DMS 273 treated with DMSO at 0.1 percent for 48 hours (cell line): ENCODE measurements at regions not wholly inside any gene's neighbourhood (a gene's known extent, or its start where the extent isn't known, plus 50 kb on each side); places are given as distances from the start of the nearest gene placed in this dataset.

ENCODE experiments used
- DNase-seq: peaks from one replicate; lab custom pipeline; 2025; lab: John Stamatoyannopoulos, UW

DNA sequence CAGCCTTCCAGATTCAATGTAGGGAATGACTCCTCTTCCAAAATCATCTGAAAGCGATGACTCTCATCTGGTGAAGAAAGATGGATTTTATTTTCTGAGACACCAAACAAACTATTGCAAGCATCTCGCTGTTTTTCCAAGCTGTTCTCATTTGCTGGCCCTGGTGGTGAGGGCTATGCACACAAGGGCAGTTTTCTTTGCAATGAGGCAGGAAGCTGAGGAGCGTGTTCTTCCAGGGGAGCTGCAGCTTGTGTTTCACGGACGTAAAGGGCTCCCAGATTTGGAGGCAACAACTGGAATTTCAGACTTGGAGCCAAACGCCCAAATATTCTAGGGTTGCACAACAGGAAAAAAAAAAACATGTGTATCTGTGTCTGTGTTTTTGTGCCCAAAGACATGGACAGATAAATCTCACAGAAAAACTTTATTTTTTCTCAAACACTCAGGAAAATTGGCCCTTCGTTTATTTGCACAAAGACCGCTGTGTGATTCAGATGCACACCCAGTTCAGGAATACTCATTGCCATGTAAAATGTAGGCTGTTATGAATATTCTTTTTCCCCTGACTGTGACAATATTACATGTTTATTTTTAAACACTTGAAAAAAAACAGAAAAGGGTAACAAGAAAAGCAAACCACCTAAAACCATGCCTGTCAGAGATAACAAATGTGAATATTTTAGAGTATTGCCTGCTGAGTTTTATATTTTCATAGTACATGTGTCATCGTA is 151.3 kb downstream of the GAS1 start:
- DNase-seq, result no peak

DNA sequence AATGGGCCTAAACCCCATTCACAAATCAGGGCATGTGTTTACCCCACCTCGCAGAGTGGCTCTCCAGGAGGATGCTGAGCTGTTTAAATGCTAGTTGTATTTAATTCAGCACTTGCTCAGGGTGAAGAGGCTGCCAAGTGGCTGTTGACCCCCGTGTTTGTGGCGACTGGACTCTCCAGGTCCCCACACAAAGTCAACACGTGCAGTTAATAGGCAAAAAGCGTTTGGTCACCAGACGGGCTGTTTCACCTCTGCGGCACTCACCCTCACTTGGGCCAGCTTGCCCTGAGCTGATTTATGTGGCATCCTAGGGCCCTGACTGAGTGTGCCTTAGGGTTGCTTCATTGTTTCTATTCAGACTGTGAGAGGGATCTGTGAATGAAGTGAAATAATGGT is 152.3 kb downstream of the GAS1 start:
- no peak for DNase-seq

DNA sequence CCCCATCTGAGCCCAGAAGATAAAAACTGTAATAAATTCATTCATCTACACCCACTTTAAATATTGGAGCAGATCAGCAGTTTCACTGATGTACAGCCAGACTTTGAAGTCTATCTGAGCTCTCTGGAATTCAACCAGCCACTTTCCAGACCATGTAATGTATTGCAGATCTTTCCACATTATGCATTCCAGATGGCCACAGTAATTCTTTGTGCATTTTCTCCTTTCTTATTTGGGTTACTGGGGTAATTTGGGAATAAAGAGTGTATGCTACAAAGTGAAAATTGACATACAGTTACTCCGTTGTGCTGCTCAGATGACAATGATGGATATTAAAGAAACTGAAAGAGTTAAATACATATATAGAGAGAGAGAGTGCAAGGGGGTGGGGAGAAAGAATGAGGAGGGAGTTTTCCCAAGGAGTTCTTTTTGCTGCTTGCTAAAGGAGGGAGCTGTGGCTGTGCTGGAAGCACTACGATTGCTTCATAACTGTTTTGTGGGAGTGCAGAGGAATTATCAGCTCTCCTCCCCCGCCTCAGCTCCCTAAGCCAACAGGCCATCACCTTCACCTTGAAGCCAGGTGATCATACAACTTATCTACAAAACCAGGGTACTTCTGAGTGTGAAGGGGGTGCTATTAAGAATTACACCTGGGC is 152.8 kb downstream of the GAS1 start:
- no peak for DNase-seq

DNA sequence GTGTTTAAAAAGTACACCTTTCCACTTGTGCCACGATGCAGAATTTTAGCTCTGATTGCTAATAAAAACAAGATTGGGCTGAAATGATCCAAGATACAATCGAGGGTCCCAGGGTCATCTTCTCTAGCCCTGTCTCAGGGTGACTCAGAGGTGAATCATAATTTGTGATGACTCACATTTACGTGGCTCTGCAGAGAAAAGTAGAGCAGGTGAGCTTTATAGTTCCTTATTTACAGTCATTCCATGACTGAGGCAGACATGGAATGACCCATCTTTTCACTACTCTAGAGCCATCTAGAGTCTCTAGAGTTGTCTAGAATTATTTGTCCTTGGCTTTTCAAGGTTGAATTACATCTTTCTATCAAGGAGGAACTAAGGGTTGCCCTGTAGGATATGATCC is 155.2 kb downstream of the GAS1 start:
- DNase-seq, result no peak

DNA sequence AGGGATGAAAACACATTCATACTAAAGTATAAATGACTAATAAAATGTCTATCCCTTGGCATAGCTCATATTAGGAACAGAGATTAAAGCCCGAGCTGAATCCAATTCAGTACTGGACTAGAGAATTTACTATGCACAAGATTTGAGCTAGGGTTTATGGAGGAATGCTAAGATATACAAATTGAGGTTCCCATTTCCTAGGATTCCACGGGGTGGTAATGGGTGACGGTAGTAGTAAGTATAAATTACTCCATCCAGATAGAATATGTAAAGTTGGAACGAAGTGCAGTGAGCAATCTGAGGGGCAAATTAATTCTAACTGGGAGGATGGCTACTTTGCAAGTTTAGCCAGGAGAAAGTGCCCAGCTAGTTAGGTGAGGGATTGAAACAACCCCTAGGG is 156.5 kb downstream of the GAS1 start:
- DNase-seq, result no peak

DNA sequence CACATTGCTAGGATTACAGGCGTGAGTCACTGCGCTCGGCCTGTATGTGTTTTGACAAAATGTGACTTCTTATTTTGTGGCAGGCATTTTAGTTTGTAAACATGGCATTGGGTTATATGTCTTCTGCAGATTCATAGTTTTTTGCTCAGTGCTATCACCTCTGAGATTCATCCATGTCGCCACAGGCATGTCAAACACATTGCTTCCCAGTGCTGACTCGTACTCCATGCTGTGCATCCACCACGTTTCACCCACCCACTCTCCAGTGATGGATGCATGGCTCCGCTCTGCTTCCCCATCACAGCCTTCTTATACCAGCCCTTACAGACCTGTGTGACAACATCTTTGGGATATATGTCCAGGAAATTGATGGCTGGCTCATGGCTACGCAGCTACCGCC is 158.8 kb downstream of the GAS1 start:
- no peak for DNase-seq

DNA sequence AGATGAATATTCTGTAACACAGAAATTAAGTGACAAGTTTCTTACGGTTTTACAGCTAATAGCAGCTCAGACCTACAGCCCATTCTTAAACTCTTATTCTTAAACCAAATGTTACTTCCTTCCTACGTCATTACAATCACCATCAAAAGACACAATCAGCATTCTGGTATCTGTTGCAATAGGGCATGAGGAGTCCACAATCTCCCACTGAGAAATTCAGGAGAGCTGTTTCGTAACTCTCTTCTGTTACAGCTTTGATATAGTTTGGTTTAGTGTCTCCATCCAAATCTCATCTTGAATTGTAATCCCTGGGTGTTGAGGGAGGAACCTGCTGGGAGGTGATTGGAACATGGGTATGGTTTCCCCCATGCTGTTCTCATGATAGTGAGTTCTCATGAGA is 163.4 kb downstream of the GAS1 start:
- DNase-seq, result no peak

DNA sequence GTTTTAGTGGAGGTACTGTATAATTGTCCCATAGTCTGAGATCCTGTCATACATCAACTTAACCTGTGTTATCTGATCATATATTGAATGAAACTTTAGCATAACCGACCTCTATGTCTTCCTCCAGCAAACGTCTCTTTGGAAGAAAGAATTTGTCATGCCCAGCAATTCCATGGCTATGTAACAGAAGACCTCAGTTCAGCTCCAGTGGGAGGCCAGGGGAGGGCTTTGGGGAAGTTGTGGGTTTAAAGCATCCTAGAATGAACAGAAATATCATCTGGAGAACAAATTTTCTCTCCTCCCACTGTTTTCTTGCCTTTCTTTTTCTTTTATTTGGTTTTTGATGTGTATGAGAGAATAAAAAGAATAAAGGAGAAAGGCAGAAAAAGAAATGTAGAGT is 164.5 kb downstream of the GAS1 start:
- DNase-seq, result no peak

DNA sequence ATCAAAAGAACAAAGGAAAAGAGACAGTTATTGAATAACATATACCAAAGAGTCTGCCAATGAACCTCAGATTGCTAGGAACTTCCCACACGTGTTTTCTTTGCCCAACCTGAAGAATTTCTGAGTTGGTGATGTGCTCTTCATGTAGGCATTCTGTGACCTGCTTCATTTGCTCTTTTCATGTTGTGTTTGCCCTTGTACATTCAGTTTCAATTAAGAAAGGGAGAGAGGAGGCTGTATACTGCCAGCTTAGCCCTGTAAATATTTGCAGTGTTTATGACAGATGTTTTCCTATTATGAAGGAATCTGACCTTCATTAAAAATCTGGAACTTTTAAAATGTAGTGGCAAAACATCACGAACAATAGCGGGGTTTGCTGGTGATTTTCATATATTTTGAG is 168.5 kb downstream of the GAS1 start:
- no peak for DNase-seq

DNA sequence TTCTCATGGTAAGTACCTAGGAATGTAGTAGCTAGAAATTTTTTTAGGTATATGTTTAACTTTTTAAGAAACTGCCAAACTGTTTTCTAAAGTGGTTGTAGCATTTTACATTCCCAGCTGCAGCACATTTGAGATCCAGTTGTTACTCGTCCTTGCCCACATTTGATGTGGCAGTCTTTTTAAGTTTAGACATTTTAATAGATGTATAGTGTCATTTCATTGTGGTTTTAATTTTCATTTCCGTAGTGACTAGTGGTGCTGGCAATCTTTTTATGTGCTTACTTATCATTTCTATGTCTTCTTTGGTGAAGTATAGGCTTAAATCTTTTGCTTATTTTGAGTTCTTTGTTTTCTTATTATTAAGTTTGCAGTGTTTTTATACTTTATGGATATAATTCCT is 171.6 kb downstream of the GAS1 start:
- no peak for DNase-seq

DNA sequence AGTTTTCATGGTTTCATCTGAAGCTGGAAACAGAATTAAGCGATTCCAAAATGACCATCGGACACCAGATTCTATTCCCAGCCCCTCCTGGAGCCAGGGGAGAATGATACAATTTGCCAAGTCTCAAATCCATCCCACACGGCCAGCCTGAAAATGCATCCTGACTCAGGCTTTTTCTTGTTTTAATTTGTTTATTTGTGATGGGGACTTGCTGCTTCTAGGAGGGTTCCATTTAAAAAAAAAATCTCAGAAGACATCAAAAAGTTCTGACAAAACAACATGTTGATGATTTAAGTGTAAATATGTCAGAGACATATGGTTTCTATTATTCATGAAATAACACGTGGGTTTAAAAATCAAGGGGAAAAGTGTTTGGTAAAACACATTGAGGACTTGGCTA is 173.2 kb downstream of the GAS1 start:
- no peak for DNase-seq

DNA sequence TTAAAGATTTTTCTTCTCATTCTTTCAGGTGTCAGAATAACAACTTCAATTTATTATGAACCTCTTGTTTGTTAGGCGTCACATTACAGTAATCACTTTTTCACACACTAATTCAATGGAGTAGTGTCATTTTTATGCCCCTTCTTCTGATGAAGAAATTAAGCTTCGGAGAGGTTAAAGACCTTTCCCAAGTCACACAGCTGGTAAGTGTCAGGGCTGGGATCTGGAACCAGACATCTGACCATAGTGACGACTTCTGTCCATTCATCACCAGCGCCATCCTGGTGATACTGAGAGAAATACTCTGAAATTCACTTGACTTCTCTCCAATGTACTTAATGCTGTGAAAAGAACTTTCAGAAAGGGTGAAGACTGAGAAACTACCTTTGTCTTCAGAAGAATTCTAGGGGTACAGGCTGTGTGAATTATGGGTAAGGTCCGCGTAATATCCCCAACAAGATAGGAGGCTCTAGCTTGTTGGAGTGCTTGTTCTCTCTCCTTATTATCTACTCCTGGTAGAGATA is 173.8 kb downstream of the GAS1 start:
- DNase-seq, result no peak

DNA sequence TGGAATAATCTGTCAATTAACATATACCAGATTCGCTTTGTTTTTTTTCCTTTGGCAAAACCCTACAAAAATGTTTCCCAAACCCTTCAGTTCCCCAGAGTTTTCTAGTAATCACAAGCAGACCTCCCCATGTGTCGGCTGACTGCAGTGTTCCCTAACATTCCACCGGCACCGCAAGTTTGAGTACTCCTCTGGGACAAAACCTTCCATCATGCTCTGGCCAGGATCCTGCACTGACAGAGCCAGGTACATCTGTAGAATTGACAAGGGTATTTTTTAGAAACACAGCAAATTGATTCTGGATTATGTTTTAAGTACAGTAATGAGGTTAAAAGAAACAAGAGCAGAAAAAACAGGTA is 174.7 kb downstream of the GAS1 start:
- DNase-seq, result no peak

DNA sequence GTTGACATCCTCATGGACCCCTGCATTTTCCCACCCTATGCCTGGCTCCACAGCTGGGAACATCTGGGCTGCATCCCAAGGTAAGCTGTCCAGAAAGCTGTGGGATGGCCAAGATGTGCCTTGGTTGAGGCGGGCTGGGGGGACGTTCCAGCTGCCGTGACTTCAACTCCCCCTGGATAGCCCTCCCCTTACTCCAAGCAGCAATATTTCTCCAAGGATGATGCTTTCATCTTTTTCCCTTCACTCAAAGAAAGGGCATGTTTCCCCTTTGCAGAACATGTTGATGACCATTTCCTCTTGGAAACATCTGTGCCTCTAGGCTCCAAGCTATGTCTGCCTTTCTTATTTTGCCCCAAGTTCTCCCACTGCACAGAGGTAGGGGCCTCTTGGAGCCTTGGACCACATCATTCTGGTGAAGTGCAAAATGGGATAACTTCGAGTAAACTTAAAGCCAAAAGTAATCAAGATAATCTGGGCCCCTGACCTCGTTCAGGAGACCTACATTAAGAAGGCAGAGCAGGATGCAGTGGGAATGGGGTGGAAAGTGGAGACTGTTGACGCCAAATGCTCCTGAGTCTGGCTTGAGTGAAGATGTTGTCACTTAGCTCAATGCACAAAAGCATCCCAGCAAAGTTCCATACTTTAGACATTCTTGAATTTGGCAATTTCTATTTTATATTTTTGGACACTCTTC is 175.2 kb downstream of the GAS1 start:
- DNase-seq, result no peak

DNA sequence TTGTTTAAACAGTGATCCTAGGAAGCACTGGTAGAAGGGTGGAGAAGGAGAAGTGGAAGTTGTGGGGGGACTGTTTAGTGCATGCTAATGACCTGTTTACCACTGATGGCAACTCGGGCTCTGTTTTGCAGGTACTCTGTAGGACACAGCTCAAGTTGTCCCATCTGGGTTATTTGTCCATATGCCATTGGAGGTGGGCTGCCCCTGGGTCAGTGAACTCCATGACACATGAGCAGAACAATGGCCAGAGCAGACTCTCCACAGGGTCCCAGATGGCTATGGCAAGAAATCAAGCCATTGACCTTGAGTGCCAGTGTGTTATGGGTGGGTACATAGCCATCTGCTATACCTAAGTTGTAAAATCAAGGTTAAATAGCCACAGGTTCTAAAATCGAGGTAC is 175.9 kb downstream of the GAS1 start:
- no peak for DNase-seq

DNA sequence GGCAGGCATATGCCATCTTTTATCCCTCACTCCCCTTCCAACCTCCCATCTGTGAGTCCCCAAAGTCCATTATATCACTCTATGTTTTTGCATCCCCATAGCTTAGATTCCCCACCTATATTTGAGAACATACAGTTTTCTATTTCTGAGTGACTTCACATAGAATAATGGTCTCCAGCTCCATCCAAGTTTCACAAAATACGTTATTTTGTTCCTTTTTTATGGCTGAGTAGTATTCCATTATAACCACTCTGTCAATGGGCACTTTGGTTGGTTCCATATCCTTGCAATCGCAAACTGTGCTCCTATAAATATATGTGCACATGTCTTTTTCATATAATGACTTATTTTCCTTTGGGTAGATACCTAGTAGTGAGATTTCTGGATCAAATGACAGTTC is 178.6 kb downstream of the GAS1 start:
- no peak for DNase-seq

DNA sequence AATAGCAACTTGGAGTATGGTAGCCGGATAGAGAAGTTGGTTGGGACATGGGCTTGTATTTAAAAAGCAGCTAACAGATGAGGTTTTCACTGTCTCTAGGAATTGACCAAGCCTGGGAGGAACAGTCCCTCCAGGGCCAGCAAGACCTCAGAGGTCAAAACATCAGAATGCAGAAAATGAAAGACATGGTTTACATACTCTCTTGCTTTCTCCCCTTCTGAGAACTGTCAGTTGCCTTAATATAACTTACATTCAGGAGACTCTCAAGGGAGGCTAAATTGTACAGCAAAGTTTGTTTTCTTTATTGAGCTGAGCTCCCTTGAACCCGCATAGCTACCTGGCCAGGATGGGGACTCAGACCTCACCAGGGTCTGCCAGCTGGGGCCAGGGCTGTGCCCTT is 179.3 kb downstream of the GAS1 start:
- no peak for DNase-seq

DNA sequence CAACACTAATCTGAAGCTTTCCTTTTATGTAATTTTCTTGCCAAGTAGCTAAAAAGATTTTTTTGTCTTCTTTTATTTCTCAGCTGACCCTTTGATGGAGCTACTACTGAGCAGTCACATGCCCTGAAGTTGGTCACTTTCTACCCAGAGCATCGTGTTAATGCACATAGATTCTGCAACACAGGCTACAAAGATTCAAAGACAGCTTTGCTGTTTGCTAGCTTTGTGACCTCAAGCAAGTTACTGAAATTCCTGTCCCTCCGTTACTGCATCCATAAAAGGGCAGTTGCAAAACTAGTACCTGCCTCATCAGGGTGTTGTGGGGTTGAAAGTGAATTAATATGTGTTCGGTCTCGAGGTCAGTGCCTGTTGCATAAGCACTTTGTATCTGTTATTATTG is 179.9 kb downstream of the GAS1 start:
- DNase-seq, result no peak

DNA sequence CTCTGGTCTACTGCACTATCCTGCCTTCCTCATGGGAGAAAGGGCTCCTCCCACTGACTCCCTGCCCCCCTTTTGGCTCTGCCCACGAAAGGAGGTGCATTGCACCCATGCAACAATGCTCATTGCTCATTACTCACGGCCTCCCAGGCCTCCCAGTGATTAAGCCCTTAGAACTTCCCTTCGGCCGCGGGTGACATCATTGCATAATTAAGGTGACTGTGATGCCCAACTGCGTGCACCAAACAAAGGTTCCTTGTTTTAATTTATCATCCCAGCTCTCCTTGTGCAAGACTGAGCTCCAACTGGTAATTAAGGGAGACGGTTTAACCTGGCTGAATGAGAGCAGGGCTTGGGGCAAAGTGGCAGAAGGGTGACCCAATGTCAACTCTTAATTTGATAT is 180.4 kb downstream of the GAS1 start:
- no peak for DNase-seq

DNA sequence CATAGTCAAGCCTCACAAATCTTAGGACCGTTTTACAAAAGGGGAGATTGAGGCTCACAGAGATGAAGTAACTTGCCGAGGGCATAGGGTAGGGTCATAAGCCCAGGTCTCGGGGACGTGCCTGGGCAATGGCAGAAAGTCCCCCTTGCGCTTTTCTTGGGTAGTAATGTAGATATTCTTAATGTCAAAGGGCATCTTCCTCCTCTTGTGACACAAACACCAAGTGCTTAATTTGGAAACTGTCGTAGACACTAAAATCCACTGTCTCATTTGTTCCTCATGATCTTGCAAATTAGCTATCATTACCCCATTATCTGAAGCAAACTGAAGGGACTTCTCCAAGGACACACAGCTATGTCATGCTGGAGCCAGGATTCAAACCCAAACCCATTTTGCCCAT is 180.8 kb downstream of the GAS1 start:
- DNase-seq, result no peak

DNA sequence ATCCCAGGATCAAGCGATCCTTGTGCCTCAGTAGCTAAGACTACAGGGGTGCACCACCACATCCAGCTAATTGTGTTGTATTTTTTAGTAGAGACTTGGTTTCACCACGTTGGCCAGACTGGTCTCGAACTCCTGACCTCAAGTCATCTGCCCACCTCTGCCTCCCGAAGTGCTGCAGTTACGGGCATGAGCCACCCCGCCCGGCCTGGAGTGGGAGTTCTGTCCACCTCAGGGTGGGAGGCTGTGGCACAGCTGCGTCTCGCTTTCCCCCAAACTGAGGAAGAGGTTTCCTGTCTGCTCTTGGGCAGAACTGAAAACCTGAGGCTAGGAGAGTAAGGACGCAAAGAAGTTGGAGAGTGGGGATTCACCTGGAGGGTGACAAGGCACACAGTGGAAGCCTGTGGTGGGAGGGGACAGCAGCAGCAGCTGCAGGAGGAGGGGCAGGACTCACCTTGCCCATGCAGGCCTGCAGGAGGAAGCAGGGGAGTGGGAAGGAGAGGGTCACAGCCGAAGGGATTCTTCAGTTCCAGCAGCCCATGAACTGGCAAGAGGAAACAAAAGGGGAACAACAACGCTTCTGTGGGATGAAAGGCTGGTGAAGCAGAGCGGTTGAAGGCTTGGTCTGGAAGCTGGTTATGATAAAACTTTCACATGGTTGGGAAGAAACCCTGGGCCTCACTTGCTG is 181.4 kb downstream of the GAS1 start:
- no peak for DNase-seq

DNA sequence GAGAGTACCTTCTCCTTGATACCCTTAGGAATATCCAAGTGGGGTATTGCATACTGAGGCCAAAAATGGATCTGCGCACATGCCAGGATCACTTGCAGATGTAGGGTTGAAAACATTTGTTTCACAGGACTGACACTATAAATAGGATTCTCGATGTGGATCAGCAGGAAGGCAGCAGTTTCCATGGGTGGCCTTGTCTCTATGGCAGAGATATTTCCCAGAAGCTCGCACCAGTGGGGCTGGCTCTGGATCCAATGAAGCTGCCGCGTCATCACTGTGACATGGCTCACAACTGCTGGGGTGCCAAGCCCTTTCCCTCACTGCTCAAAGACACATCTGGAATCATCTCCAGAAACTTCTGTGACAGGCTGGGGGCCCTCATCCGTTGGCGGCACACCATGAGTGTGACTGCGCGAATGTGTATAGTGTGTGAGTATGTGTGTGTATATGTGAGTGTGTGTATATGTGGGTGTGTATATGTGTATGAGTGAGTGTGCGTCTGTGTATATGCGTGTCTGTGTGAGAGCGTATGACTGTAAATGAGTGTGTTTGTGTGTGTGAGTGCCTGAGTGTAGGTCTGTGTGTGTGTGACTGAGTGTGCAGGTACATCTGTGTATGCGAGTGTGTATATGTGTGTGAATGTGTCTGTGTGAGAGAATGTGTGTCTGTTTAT is 182.5 kb downstream of the GAS1 start:
- DNase-seq, result no peak
